ENCODE measurements at regions not wholly inside any gene's neighbourhood (a gene's known extent, or its start where the extent isn't known, plus 50 kb on each side); places are given as distances from the start of the nearest gene placed in this dataset.

DNA sequence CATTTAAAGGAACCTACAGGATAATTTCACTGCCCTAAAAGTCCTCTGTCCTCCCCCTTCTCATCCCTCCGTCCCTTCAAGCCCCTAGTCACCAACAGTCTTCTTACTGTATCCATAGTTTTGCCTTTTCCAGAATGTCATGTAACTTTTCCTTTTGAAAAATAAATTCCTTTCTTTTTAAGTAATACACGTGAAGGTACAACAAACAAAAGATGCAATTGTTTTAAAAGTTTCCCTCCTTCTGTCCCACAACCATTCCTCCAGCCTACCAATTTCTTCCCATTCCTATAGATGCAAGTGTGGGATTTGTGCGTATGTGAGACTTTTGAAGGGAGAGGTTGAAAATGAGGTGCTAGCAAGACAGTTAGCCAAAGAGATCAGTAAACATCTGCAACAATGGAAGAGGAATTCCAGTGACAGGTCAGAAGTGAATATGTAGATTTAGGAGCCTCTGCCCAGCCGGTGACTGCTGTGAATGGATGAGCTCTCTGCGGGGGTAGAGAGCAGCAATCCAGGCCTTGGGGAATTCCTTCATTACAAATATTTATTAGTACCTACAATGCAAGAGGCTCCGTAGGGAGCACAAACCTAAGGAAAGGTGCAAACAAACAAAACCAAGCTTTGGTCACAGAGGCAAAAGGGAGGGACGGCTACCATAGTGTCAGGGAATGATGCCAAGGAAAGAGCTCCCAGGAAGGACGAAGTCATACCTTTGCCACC is 243.6 kb downstream of the SKIDA1 start:
- TF ChIP-seq, protein P1, sequence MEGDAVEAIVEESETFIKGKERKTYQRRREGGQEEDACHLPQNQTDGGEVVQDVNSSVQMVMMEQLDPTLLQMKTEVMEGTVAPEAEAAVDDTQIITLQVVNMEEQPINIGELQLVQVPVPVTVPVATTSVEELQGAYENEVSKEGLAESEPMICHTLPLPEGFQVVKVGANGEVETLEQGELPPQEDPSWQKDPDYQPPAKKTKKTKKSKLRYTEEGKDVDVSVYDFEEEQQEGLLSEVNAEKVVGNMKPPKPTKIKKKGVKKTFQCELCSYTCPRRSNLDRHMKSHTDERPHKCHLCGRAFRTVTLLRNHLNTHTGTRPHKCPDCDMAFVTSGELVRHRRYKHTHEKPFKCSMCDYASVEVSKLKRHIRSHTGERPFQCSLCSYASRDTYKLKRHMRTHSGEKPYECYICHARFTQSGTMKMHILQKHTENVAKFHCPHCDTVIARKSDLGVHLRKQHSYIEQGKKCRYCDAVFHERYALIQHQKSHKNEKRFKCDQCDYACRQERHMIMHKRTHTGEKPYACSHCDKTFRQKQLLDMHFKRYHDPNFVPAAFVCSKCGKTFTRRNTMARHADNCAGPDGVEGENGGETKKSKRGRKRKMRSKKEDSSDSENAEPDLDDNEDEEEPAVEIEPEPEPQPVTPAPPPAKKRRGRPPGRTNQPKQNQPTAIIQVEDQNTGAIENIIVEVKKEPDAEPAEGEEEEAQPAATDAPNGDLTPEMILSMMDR (IDR thresholded peaks at IDR 0.05): no peak
- no peak for TF ChIP-seq POLR2A (IDR thresholded peaks at IDR 0.05)
